NCI-H1048 (cell line): ENCODE measurements at regions not wholly inside any gene's neighbourhood (a gene's known extent, or its start where the extent isn't known, plus 50 kb on each side); places are given as distances from the start of the nearest gene placed in this dataset.
"Not testable (repeated sequence)": the region's sequence is repeated elsewhere in the genome, so short reads cannot be mapped to it uniquely, and the experiment has no call there.

Experiments used
- DNase-seq: peaks from one replicate; lab custom pipeline; 2025; lab: John Stamatoyannopoulos, UW

GRCh38 chr1:229156872-229157271, 114.0 kb upstream of the RAB4A start:
- no peak for DNase-seq

GRCh38 chr1:229157480-229157879, 113.4 kb upstream of the RAB4A start:
- no peak for DNase-seq

- DNase-seq: no peak
These were observed 112.5 kb upstream of the RAB4A start for GRCh38 chr1:229158341-229158921.

GRCh38 chr1:229158927-229159326, 112.0 kb upstream of the RAB4A start:
- DNase-seq: no peak

GRCh38 chr1:229159668-229160544, 111.0 kb upstream of the RAB4A start:
- no peak for DNase-seq

GRCh38 chr1:229161740-229162139, 109.2 kb upstream of the RAB4A start:
- no peak for DNase-seq

GRCh38 chr1:229162825-229163515, 107.9 kb upstream of the RAB4A start:
- no peak for DNase-seq

GRCh38 chr1:229164348-229164747, 106.6 kb upstream of the RAB4A start:
- DNase-seq: no peak

- no peak for DNase-seq
These were observed 105.8 kb upstream of the RAB4A start for GRCh38 chr1:229164836-229165735.

GRCh38 chr1:229167318-229167717, 103.6 kb upstream of the RAB4A start:
- DNase-seq: no peak

GRCh38 chr1:229169399-229169798, 101.5 kb upstream of the RAB4A start:
- DNase-seq: no peak

GRCh38 chr1:229170274-229170673, 100.6 kb upstream of the RAB4A start:
- DNase-seq: no peak

GRCh38 chr1:229170778-229171505, 100.0 kb upstream of the RAB4A start:
- no peak for DNase-seq

- DNase-seq: no peak
These were observed 99.0 kb upstream of the RAB4A start for GRCh38 chr1:229171934-229172333.

GRCh38 chr1:229173491-229174476, 97.1 kb upstream of the RAB4A start:
- not testable (repeated sequence) for DNase-seq

- DNase-seq: not testable (repeated sequence)
These were observed 95.6 kb upstream of the RAB4A start for GRCh38 chr1:229175297-229175696.

- DNase-seq: not testable (repeated sequence)
These were observed 94.5 kb upstream of the RAB4A start for GRCh38 chr1:229176457-229176856.

GRCh38 chr1:229180161-229180560, 90.8 kb upstream of the RAB4A start:
- DNase-seq: no peak

GRCh38 chr1:229181419-229181818, 89.5 kb upstream of the RAB4A start:
- no peak for DNase-seq

GRCh38 chr1:229183588-229183987, 87.3 kb upstream of the RAB4A start:
- DNase-seq: no peak
